ENCODE measurements at regions not wholly inside any gene's neighbourhood (a gene's known extent, or its start where the extent isn't known, plus 50 kb on each side); places are given as distances from the start of the nearest gene placed in this dataset.

DNA sequence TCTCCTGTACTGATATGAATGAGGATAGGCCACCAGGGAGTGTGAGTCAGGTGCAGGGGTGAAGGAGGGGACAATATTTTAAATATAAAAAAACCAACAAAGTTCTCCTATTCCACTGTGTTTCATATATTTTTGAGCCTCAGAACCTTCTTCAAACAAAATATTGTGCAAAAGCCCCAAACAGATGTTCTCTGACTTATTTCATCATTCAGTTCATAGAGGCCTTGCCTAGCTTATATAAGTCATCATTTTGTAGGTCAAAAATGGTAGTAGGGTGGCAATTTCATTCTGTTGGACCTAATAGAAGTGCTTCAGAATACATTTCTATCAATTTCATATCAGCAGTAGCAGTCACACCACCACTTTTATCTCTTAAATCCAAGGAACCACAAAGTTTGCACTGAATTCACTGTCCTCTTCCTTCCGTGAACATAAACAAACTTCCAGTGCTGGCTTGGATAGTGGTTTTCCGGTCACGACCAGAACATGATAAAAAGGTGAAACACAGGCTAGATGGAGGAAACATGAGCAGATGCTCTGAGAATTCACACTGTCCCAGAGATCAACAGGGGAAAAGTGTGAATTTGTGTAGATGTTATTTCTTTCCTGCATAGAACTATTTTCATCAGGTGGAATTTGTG lies 99.1 kb downstream of the EN1 start (continued):
- TF ChIP-seq, protein P1, sequence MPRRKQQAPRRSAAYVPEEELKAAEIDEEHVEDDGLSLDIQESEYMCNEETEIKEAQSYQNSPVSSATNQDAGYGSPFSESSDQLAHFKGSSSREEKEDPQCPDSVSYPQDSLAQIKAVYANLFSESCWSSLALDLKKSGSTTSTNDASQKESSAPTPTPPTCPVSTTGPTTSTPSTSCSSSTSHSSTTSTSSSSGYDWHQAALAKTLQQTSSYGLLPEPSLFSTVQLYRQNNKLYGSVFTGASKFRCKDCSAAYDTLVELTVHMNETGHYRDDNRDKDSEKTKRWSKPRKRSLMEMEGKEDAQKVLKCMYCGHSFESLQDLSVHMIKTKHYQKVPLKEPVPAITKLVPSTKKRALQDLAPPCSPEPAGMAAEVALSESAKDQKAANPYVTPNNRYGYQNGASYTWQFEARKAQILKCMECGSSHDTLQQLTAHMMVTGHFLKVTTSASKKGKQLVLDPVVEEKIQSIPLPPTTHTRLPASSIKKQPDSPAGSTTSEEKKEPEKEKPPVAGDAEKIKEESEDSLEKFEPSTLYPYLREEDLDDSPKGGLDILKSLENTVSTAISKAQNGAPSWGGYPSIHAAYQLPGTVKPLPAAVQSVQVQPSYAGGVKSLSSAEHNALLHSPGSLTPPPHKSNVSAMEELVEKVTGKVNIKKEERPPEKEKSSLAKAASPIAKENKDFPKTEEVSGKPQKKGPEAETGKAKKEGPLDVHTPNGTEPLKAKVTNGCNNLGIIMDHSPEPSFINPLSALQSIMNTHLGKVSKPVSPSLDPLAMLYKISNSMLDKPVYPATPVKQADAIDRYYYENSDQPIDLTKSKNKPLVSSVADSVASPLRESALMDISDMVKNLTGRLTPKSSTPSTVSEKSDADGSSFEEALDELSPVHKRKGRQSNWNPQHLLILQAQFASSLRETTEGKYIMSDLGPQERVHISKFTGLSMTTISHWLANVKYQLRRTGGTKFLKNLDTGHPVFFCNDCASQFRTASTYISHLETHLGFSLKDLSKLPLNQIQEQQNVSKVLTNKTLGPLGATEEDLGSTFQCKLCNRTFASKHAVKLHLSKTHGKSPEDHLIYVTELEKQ (CRISPR knock-in tag; IDR thresholded peaks at IDR 0.05), result no peak
- TF ChIP-seq ZNF124 (CRISPR knock-in tag; IDR thresholded peaks at IDR 0.05) (no peak), ZNF584 (CRISPR knock-in tag; IDR thresholded peaks at IDR 0.05; ENCODE audit: low read depth) (no peak), GABPA (tag; conservative IDR thresholded peaks at IDR 0.05; ENCODE audit: low read depth) (peak; percentile 49), ARID1B (IDR thresholded peaks at IDR 0.05) (peak; percentile 85), L3MBTL2 (IDR thresholded peaks at IDR 0.05) (peak; percentile 51), MTA1 (IDR thresholded peaks at IDR 0.05; ENCODE audit: borderline replicate concordance) (no peak), CHD1 (IDR thresholded peaks at IDR 0.05; ENCODE audit: low read length) (no peak), MBD1 (CRISPR knock-in tag; IDR thresholded peaks at IDR 0.05) (no peak), CCAR2 (IDR thresholded peaks at IDR 0.05; ENCODE audit: low read depth, low read length) (no peak), NCOR1 (IDR thresholded peaks at IDR 0.05) (peak; percentile 75), GATAD2A (IDR thresholded peaks at IDR 0.05) (no peak), THRAP3 (IDR thresholded peaks at IDR 0.05; ENCODE audit: borderline replicate concordance) (no peak), ZNF592 (IDR thresholded peaks at IDR 0.05) (peak; percentile 20; the same call in 1 of the 2 replicates)
- TF ChIP-seq, protein P2, sequence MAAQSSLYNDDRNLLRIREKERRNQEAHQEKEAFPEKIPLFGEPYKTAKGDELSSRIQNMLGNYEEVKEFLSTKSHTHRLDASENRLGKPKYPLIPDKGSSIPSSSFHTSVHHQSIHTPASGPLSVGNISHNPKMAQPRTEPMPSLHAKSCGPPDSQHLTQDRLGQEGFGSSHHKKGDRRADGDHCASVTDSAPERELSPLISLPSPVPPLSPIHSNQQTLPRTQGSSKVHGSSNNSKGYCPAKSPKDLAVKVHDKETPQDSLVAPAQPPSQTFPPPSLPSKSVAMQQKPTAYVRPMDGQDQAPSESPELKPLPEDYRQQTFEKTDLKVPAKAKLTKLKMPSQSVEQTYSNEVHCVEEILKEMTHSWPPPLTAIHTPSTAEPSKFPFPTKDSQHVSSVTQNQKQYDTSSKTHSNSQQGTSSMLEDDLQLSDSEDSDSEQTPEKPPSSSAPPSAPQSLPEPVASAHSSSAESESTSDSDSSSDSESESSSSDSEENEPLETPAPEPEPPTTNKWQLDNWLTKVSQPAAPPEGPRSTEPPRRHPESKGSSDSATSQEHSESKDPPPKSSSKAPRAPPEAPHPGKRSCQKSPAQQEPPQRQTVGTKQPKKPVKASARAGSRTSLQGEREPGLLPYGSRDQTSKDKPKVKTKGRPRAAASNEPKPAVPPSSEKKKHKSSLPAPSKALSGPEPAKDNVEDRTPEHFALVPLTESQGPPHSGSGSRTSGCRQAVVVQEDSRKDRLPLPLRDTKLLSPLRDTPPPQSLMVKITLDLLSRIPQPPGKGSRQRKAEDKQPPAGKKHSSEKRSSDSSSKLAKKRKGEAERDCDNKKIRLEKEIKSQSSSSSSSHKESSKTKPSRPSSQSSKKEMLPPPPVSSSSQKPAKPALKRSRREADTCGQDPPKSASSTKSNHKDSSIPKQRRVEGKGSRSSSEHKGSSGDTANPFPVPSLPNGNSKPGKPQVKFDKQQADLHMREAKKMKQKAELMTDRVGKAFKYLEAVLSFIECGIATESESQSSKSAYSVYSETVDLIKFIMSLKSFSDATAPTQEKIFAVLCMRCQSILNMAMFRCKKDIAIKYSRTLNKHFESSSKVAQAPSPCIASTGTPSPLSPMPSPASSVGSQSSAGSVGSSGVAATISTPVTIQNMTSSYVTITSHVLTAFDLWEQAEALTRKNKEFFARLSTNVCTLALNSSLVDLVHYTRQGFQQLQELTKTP (IDR thresholded peaks at IDR 0.05; ENCODE audit: low read depth in 1 of 2, partially characterized antibody in 2 of 2), result no peak

All from K562 (cell line).